ENCODE measurements at regions not wholly inside any gene's neighbourhood (a gene's known extent, or its start where the extent isn't known, plus 50 kb on each side); places are given as distances from the start of the nearest gene placed in this dataset.

- TF ChIP-seq CTCF (IDR thresholded peaks at IDR 0.05) (no peak), POLR2AphosphoS5 (IDR thresholded peaks at IDR 0.05) (no peak), POLR2A (IDR thresholded peaks at IDR 0.05) (no peak), EP300 (IDR thresholded peaks at IDR 0.05) (no peak)
These were observed 296.6 kb upstream of the MME start for GRCh38 chr3:154783521-154783931.

Measured in upper lobe of left lung (tissue), 4 donors.